GM19025 (cell line): ENCODE measurements at regions not wholly inside any gene's neighbourhood (a gene's known extent, or its start where the extent isn't known, plus 50 kb on each side); places are given as distances from the start of the nearest gene placed in this dataset.
A peak's percentile ranks its signal among the peaks of the same experiment; 100 is the strongest.
"Not testable (repeated sequence)": the region's sequence is repeated elsewhere in the genome, so short reads cannot be mapped to it uniquely, and the experiment has no call there.

Experiments
- ATAC-seq: cut with Tn5 transposase; IDR thresholded peaks from one replicate; pipeline ENCODE4 v1.9.1; 2021; ENCODE audit warnings: mild to moderate bottlenecking, low read depth, moderate library complexity; ENCODE audit not compliant: unreplicated experiment

DNA sequence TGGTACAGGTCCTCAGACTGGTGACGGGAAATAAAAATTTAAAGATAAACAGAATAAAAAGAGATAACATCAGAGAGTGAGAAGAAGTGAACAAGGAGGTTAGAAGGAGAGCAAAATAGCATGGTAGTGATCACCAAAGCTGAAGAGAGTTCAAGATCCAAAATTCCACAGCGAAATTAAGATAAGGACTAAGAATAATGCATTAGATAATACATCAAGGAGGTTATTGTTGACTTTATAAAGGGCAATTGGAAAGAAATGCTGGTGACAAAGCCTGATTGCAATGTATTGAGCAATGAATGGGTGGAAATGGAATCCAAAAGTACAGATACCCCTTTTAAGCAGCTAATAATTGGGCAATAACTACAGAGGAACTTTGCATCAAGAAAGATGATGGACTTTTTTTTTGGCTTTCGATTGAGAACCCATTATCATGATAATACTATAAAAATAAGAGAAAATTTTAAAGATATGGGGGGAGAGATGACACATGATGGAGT is 101.6 kb upstream of the MAP9 start:
- no peak for ATAC-seq

DNA sequence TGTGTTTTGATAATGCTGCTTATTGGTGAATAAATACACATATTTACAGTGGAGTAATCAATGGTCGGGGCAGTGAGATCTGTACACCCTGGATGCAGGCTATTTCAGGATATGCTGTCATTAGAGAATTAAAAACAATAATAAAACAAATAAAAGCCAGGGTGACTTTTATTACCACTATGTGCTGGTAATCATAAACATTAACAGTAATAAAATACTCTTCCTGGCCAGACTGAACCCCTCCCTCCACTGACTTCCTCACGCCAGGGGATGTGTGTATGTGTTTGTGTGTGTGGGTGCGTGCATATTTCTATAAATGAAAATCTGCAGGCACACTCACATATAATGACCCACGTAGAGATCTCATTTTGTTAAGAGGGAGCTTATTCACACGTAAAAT is 98.0 kb upstream of the MAP9 start:
- no peak for ATAC-seq

DNA sequence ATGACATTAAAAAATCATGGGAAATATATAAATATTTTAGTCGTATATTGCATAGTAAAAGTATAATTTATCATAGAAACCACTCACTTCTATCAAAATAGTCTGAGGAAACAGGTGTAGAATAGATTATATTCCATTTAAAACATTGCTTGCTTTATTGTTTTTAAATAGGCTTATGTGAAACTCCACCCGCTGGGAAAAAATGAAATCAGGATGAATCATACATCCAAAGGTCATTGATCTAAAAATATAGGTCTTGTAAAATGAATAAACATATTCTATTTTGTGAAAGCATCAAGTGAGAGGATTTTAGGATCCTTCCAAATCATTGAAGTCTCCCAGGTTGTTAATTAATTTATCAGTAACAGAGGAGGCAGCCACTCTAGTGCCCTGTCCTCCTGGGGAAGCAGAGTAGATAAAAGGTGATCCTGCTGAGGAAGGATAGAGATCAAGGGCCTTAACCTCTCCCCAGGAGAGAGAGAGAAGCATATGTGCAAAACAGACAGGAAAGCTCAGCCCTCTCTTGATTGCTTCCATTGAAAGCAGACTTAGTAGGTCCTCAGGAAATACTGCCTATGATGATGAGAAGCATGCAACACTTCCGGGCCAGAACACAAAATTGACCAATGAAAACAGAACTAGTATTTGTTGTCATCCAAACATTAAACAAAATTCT is 96.8 kb upstream of the MAP9 start:
- ATAC-seq: no peak

DNA sequence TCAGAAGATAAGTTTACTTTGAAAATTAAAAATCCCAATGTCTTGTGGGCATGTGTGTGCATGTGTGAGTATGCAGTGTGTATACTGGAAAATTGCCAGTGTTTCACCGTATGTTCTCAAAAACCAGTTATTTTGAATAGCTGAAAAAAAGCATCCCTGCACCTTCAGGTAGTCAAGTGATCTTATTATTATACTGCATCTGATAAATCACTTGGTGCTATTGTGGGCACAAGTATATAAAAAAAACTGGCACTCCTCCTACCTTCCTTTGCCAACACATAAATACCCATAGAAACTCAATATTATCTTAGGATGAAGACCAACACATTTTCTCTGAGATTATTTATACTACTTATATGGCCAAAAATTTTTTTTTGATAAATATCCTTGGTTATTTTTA is 91.5 kb upstream of the MAP9 start:
- ATAC-seq: no peak

DNA sequence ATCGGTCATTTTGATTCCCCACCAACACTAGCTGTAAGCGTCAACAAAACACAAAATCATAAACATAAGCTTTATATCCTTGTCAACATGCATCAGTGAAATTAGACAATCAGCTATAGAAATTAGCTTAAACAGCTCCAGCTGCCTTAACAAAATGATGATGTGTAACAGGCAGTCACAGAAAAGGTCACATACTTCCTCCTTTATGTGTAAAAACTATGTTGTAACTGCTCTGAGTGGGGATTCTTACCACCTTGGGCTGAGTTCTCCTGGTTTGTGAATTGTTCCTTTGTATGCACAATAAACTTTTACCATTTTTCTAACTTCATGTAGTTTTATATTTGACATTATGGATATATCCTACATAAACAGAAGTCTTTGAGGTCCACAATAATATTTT is 73.9 kb upstream of the MAP9 start:
- ATAC-seq: no peak

DNA sequence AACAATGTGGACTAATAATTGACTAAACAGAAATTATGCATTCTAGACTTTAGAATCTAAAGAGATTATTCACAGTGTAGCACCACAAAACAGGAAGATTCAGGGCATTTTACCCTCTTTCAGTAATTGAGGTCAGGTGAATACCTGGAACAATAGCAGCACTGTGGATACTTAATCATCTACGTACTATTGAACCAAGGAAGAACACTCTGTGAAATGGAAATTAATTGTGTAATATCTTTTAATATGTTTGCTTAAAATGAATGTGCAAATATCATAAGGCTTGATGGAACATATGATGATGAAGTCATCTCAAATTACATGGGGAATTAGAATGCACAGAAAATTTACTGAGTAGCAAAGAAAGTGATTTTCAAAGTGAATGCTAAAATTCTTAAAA is 68.5 kb upstream of the MAP9 start:
- no peak for ATAC-seq

DNA sequence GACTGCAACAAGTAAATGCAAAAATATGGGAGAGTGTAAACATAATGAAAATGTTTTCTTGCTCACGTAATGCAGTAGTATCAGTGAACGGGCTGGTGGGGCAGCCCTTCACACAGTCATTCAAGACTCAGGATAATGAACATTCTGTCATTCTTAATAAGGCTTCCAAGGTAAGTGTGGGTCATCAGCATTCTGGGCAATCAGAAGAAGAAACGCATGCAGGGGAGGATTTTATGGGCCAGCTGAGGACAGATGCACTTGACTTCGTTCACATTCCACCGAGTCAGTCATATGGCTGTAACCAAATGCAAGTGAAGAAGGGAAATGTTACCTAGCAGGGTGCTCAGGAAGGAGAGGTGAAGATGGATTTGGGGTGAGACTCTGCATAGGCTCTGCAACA is 68.0 kb upstream of the MAP9 start:
- ATAC-seq: no peak

DNA sequence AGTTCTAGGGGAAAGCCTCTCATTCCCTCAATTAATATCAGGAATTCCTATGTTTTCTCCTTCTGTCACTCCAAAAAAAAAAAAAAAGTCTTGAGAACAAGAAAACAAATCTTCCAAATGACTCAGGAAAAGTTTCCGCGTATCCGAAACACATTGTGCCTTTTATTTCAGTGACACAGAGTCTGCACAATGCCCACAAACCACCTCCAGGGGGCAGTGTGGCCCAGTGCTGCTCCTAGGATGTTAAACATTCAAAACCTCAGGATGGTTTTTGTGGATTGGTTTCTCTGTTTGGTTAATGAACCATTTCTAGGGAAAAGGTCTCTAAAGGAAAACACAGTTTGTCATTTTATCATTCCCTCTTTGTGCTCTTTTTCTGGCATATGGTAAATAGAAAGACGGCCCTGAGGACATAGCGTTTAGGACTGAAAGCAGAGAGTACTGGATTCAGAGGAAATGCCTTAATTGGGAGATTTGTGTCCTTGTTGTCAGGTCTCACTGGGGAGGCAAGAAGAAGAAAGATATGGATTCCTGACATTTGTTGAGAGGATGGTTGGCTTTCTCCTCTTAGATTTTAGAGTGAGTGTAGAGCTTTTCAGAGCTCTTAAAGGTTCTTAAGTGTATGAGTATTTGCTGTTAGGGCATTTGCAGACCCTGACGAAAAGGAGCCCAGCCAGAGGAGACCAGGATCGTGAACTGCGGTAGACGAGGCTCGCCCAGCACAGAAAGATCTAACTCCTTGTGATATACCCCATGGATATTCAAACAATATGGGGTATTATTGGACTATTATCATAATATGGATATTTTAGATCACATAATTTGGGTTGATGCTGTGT is 65.7 kb upstream of the MAP9 start:
- ATAC-seq: peak; percentile 85

DNA sequence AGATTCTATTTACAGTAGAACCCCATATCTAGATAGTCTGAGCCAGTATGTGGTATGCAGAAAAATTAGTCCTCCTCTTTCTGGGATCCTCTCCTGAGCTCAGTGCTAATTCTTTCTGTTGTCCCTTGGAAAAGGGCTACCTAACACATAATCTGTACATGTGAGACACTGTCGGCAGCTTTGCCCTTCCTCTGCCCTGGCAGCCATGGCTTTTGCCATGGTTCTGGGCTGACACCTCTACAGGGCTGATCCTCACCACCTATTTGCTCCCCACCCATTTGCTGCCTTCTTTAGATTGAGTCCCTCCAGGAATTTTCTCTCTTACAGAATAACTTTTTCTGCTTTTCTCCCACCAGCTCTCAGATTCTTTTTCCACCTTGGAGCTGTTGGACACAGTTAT is 64.7 kb upstream of the MAP9 start:
- no peak for ATAC-seq

DNA sequence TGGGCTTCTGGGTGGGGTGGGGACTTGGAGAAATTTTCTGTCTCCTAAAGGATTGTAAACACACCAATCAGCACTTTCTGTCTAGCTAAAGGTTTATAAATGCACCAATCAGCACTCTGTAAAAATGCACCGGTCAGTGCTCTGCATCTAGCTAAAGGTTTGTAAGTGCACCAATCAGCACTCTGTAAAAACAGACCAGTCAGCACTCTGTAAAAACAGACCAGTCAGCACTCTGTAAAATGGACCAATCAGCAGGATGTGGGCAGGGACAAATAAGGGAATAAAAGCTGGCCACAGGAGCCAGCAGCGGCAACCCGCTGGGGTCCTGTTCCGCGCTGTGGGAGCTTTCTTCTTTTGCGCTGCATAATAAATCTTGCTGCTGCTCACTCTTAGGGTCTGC is 63.0 kb upstream of the MAP9 start:
- ATAC-seq: not testable (repeated sequence)

DNA sequence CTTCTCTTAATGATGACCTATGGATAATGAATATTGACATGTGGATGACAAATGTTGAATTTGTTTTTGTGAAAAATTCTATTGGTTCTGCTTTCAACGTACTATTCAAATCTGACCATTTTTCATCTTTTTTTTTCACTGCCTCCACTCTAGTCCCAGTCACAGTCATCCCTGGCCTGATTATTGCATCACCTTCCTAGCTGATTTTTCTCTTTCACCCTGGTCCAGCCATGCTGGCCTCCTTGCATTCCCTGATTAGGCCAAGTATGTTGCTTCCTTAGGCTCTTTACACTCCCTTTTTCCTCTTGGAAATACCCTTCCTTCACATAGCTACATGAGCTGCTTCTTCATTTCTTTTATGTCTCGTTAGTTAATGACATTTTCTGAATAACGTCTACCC is 58.1 kb upstream of the MAP9 start:
- no peak for ATAC-seq

DNA sequence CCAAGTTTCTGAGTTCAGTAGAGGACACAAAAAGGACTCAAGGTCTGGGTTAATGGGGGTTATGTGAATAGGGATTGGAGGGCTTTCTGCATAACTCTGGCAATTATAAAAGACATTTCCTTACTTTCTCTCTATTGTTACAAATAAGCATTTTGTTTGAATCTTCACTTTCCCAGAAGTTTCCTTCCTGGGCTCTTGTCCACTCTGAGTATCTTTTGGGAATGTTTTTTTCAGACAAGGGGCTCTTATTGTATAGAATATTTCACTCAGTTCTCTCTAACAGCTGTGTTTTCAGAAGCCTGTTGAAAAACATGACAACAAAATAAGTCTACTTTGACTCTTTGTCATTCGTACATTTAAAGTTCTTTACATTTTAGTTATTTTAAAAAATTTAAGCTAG is 57.6 kb upstream of the MAP9 start:
- ATAC-seq: no peak

DNA sequence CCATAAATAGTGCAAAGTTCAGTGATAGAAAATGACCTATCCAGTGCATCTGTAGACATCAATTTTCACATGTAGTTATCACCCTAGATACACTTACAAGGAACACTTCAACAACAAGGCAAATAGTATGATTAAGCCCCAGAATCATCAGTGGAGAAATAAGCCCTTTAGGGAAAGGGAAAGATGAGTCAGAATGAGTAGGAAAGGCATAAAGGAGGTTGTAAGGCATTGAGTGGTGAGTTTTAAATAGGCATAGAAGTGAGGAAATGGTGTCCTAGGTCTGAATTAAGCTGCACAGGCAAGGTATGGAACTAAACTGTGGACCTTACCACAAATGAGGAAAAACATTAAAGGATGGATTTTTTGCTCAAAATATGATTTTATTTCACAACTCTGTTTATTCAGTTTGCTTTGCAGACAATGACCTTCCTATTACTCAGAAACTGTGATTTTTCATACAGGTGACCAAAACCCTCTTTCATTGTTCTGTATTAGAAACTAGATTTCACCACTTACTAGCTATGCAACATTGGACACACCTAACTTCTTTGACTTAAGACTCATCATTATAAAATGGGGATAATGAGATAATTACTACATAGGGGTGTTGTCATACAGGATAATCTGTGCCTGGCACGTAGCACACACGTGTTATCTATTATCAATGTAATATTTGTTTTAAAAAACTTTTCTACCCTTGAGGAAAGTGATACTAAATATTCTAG is 57.0 kb upstream of the MAP9 start:
- ATAC-seq: no peak

DNA sequence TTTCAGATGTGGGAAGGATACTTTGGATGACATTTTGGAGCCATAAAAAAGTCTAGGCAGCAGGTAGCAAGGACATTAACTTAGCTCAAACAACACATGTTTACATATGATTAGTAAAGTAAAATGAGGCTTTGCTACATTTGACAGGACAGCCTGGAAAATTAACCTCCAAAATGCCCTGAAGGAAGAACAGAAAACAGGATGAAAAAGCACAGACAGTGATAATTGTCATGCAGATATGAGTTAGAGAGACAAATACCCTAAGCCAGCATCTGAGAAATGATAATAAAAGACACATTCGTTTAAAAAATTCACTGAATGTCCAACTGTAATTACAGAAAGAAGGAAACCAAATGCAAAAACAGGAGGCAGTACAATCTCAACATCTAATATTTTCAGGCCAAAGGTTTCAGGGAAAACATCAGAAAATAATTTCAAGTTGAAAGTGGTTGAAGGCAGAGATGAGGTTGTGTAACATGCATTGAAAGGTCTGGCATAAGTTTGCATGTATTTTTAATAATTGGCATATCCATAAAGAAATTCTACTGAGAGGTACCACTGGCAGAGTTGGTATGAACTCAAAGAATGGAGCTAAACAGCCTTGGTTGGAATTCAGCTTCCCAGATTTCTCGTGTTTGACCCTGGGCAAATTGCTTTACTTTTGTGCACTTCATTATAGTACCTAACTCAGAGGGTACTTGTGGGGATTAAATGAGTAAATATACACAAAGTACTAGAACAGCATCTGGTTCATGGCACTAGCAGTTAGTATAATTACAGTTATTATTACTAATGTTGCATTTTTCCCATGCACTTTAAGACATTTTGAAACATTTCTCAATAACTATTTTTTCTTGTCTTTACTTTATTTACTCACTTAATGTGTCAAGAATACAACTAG is 54.4 kb upstream of the MAP9 start:
- no peak for ATAC-seq

DNA sequence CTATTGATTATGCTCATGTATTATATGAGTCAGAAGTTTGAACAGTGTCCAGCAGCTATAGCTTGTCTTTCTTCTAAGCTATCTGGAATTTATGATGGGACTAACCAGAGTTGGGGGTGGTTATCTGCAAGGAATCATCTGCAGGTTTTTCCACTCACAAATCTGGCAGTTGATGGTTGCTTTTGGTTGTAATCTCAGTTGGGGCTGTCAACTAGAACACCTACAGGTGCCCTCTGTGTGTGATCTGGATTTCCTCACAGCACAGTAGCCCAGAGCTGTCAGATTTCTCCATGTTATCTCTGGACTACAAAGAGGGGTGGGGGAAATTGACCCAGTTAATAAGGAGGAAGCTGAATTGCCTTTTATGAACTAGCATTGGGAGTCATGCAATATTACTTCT is 51.4 kb upstream of the MAP9 start:
- ATAC-seq: no peak

DNA sequence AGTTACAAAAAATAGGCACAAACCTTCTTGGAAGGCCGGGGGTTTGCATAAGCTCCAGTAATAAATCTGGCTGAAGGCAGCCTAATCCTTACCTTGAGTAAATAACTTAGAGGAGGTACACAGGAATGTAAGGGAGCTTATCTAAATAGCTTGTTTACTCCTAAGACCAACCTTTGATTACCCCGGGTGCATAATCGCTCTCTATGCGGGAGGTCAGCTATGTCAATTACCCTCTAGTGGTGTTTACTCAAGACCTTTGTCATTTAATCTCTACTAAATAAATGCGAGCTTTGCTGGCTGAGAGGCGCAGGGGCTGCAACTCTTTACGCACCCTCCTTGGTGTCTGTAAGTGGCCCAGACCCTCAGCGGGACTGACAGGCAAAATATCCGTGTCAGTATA is 50.2 kb upstream of the MAP9 start:
- no peak for ATAC-seq
